Activated effector memory CD4-positive, alpha-beta T cell treated with Interleukin-2 at 50 U/mL for 16 hours (primary cell): ENCODE measurements at regions not wholly inside any gene's neighbourhood (a gene's known extent, or its start where the extent isn't known, plus 50 kb on each side); places are given as distances from the start of the nearest gene placed in this dataset.

ENCODE experiments used
- DNase-seq: peaks from one replicate; pipeline ENCODE4 v3.0.0-alpha.2; 2020

DNA sequence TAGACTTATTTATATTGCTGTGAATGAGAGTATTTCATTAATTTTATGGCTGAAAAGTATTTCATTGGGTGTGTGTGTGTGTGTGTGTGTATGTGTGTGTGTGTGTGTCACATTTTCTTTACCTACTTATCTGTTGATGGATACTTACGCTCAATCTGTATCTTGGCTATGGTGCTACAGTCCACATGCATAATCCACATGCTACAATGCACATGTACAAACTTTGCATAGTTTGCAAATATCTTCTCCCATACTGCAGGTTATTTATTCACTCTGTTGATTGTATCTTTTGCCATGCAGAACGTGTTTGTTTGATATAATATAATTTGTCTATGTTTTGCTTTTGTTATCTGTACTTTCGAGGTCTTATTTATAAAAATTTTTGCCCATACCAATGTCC, 167.8 kb downstream of the RAB28 start:
- no peak for DNase-seq

GRCh38 chr4:13313856-13314255, 170.3 kb downstream of the RAB28 start:
- DNase-seq: no peak

GRCh38 chr4:13312264-13312663, 171.9 kb downstream of the RAB28 start:
- no peak for DNase-seq

GRCh38 chr4:13309751-13310150, 174.4 kb downstream of the RAB28 start:
- no peak for DNase-seq

DNA sequence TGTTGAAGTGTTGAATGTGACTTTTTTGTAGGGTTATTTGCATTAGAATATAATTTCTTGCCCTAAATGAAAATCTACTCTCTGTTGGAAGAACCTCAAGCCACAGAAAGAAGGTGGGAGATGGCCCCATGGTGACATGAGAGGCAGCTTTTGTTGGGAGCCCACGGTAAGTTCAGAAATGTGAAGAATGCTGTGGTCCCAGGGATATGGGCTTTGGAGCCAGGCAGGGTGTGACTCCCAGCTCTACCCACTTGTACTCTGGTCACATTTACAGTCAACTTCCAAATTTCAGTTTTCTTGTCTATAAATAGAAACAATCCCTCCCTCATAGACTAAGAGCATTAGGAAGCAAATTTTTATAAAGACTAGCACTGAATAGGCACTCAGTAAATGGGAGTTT, 177.8 kb downstream of the RAB28 start:
- no peak for DNase-seq

- no peak for DNase-seq
Observed at GRCh38 chr4:13302876-13303275, 181.3 kb downstream of the RAB28 start.

DNA sequence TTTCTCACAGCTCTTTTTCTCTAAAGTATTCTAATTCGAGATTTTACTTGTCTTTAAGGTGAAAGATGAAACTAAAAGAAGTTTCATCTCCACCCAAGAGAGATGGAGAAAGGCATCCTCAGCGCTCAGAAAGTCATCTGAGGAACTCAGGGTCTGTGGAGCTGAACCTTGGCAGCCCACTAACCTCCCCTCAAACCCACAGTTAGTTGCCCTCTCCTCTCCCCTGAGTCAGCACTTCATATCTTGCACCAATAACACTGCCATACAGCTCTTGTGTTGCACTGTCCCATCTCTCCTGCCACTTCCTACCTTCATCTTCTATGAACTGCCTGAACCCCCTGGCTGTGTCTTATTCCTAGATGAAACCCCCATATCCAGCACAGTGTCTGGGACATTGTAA, 184.8 kb downstream of the RAB28 start:
- no peak for DNase-seq

- no peak for DNase-seq
Observed at GRCh38 chr4:13298655-13299054, 185.5 kb downstream of the RAB28 start.

DNA sequence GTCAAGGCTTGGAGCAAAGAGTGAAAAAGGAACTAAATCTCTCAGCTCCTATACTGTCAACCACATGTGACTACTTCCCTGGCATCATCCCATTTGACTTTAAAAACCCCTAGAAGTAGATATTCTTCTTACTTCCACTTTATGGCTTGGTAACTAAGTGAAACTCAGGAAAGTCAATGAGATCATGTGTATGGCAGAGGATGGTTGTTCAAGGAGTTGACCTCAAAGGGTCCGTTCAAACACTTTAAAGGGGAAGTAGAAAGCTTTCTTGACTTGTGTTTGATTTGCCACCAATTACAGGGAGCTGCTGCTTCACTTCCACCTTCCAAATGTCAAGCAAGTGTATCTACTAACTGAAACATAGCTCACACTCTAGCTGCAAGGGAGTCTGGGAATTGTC, 187.2 kb downstream of the RAB28 start:
- DNase-seq: no peak

GRCh38 chr4:13294961-13295605, 189.1 kb downstream of the RAB28 start:
- DNase-seq: no peak

DNA sequence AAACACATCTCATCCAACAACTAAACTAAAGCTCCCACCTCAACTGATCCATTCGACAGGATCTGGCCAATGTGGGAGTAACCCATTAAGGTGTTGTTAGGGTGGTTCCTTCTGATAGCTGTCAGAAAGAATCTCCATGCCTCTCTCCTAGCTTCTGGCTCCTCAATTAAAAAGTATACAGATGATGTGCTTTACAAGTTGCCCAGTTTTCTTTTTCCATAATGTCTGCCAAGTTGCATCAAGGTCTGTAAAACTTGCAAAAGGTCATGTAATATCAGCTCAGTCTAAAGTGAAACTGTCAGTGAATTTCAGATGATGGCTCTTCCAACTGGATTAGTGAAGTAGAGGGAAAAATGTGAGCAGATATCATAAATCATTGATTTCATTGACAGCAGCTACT, 191.8 kb downstream of the RAB28 start:
- no peak for DNase-seq

DNA sequence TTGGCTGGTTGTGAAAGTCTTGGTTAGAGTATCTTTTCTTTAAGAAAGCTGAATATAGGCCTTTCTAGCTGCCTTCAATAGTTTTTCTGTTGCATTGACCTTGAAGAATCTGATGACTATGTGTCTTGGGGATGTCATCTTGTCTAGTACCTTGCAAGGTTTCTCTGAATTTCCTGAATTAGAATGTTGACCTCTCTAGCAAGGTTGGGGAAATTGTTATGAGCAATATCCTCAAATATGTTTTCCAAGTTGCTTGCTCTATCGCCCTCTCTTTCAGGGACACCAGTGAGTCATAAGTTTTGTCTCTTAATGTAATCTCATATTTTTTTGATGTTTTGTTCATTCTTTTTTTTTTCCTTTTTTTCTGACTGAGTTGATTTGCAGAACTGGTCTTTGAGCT, 194.7 kb downstream of the RAB28 start:
- no peak for DNase-seq

DNA sequence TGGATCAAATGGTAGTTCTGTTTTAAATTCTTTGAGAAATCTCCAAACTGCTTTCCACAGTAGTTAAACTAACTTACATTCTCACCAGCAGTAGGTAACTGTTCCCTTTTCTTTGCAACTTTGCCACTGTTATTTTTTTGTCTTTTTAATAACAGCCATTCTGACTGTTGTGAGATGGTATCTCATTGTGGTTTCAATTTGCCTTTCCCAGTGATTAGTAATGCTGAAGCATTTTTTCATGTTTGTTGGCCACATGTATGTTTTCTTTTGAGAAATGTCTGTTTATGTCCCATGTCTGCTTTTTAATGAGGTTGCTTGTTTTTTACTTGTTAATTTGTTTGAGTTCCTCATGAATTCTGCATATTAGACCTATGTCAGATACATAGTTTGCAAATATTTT, 198.8 kb downstream of the RAB28 start:
- no peak for DNase-seq

GRCh38 chr4:13284932-13285331, 199.2 kb downstream of the RAB28 start:
- no peak for DNase-seq

- DNase-seq: no peak
Observed at GRCh38 chr4:13276357-13276756, 207.8 kb downstream of the RAB28 start.

DNA sequence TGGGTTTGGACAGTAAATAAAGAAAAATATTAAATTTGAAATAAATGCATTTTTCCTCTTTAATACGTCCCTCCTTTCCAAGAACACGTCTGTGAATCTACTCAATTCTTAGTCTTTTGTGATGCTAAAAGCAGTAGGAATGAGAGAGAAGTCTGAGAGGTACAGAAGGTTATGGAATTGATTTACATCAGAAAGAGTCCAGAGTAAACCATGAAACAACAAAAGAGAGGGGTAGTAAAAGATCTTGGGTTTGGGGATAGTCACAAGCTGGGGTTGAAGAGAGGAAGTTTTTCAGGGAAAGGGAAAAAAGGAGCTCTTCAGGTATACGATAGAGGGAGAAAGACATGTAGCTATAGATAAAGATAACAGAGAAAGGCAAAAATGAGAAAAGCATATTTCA, 215.4 kb downstream of the RAB28 start:
- DNase-seq: no peak

DNA sequence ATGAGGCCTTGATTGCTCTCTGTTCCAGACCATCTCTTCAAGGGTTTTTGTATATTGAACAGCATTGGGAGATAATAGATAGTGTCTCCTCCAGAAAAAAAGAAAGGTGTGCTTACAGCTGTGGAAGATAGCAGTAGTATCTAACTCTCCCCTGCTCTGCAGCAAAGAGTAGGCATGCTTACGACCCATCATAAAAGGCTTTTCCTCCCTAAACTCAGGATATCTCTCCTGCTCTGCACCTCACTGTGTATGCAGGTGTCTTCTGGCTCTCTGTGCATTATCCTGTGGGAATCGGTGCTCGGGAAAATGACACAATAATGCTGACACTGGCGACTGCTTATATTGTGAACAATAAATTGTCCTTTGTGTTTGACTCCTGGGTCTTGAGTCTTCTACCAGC, 216.0 kb downstream of the RAB28 start:
- no peak for DNase-seq

DNA sequence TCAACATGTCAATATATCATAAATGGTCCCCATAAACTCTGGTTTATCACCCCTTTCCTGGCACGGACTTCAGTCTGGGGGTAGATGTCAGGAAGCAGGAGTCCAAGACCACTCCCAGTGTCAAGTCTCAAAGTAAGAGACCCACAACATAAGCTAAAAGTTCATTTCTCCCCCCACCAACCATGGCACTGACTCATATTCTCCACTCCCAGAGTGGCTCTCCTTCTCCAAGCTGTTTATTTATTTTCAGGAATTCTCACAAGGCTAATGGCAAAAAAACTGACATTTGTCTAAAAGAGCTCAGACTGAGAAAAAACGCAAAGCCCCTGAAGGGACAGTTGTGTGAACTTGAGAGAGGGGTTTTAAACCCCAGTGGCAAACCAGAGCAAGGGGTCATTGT, 217.0 kb downstream of the RAB28 start:
- no peak for DNase-seq

GRCh38 chr4:13266687-13267086, 217.5 kb downstream of the RAB28 start:
- no peak for DNase-seq

GRCh38 chr4:13263967-13264525, 220.1 kb downstream of the RAB28 start:
- no peak for DNase-seq

GRCh38 chr4:13262816-13263215, 221.3 kb downstream of the RAB28 start:
- no peak for DNase-seq

GRCh38 chr4:13261486-13262257, 222.5 kb downstream of the RAB28 start:
- DNase-seq: no peak

- DNase-seq: no peak
Observed at GRCh38 chr4:13260513-13260912, 223.6 kb downstream of the RAB28 start.

GRCh38 chr4:13250263-13250662, 233.9 kb downstream of the RAB28 start:
- no peak for DNase-seq
